NCI-H1092 treated with DMSO at 0.1 percent for 48 hours (cell line): ENCODE measurements at regions not wholly inside any gene's neighbourhood (a gene's known extent, or its start where the extent isn't known, plus 50 kb on each side); places are given as distances from the start of the nearest gene placed in this dataset.
"Not testable (repeated sequence)": the region's sequence is repeated elsewhere in the genome, so short reads cannot be mapped to it uniquely, and the experiment has no call there.

Experiments
- DNase-seq: peaks from one replicate; lab custom pipeline; 2025; lab: John Stamatoyannopoulos, UW

DNA sequence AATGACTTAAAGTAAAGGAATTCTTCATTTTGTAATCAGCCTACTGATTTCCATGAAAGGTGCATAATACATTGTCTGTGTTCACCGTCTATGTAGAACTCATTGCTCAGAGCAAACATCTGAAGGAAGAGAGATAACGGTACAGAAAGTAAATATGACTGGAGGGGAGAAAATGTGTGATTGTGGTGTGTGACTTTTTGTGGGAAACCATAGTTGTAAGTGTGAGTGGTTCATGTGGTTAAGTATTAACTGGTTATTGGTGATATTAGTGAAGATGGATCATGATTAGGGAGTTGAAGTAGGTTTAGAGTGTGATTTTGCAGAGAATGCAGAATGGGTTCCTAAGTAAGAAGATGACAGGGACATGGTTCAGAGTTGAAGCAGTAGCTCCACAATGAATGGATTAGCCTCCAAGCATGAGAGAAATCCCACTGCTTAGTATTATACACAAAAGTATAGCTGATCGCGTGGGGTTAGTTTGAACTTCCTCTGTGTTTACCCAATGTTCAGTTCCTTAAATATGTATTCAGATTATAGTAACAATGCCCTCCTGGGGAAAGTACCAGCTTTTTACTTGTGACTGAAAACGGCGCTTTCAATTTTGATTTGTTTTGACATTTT lies 368.9 kb downstream of the UTRN start:
- no peak for DNase-seq

DNA sequence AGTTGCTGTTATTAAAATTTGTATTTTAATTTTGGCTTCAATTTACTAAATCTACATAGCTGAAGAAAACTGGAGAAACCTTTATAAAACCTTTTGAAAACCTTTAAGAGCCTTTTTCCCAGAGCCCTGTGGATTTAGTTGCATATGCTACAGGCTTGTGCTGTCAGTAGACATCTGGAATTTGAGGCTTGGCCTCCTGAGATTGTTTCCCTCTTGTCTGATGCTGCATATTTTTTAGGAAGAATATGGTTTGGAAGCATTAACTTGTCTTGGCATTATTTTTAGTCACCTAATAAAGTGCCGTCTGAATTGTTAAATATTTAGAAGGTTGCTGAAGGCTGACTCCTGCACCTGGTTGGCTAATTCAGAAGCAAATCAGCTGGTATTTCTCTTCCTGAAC lies 369.4 kb downstream of the UTRN start:
- no peak for DNase-seq

GRCh38 chr6:144655376-144655775 lies 370.2 kb downstream of the UTRN start:
- no peak for DNase-seq

- peak; percentile 9 for DNase-seq
These were observed 372.6 kb downstream of the UTRN start for GRCh38 chr6:144657691-144658090.

GRCh38 chr6:144659202-144660182 lies 374.4 kb downstream of the UTRN start:
- no peak for DNase-seq

DNA sequence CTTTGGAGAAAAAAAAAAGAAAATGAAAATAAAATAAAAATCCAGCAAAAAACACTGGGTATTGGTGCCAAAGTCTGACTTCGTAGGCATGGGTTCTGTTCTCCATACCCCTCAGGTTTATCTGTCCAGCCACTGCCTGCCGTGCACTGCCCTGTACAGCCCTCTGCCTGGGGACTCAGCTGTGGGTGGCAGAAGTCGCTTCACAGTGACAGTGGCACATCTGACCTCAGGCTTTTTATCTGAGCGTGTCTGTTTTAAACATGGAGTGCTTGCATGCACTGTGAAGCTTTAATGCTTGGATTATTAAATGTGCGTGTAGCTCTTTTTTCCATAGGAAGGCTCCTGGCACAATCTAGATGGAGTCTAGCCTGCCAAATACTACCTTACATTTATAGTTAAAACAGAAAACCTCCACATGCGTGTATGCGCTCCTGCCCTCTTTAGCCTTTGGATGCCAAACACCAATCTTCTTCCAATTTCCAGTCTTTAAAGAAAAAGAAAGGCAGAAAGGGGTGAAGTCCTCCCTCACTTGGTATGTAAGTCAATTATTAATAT lies 375.5 kb downstream of the UTRN start:
- no peak for DNase-seq

- no peak for DNase-seq
These were observed 376.1 kb downstream of the UTRN start for GRCh38 chr6:144661116-144661806.

- no peak for DNase-seq
These were observed 377.8 kb downstream of the UTRN start for GRCh38 chr6:144662812-144663365.

GRCh38 chr6:144664281-144664680 lies 379.1 kb downstream of the UTRN start:
- DNase-seq = no peak

DNA sequence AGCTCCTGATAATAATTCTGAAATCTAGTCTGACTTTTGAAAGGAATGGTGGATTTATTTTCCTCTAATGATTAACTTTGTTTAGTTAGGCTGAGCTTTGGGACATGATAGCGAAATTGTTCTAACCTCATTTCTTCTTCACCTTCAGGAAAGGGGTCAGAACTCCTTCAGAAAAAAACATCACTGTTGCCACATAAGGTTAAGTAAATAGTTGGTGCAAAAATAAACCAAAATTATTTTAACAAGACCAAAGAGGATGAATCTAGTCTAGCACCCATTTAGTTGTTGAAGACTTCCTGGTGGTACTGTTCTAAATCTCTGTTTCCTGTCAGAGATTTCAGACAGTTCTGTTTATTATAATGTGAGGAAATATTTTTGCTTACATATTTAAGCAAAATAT lies 379.8 kb downstream of the UTRN start:
- no peak for DNase-seq

GRCh38 chr6:144665932-144666450 lies 380.9 kb downstream of the UTRN start:
- no peak for DNase-seq

DNA sequence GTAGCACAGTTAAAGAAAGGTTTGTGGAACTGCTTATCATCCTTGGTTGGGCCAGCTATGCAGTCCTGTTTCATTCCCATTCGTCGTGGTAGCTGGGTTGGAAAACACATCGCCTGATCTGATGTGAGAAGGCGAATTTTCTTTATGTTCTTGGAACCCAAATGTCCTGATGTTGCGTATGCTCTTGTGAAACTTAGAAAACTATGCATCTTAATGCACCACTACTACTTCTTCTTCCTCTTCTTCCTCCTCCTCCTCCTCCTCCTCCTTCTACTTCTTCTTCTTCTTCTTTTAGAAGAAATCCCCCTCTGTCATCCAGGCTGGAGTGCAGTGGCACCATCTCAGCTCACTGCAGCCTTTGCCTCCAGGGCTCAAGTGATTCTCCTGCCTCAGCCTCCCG lies 381.6 kb downstream of the UTRN start:
- DNase-seq = no peak

- no peak for DNase-seq
These were observed 382.7 kb downstream of the UTRN start for GRCh38 chr6:144667532-144668503.

DNA sequence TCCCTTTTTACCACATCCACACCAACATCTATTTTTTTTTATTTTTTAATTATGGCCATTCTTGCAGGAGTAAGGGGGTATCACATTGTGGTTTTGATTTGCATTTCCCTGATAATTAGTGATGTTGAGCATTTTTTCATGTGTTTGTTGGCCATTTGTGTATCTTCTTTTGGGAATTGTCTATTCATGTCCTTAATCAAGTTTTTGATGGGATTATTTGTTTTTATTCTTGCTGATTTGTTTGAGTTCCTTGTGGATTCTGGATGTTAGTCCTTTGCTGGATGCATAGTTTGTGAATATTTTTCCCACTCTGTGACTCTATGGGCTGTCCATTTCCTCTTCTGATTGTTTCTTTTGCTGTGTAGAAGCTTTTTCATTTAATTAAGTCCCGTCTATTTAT lies 385.1 kb downstream of the UTRN start:
- DNase-seq = not testable (repeated sequence)

GRCh38 chr6:144673807-144674206 lies 388.7 kb downstream of the UTRN start:
- no peak for DNase-seq

DNA sequence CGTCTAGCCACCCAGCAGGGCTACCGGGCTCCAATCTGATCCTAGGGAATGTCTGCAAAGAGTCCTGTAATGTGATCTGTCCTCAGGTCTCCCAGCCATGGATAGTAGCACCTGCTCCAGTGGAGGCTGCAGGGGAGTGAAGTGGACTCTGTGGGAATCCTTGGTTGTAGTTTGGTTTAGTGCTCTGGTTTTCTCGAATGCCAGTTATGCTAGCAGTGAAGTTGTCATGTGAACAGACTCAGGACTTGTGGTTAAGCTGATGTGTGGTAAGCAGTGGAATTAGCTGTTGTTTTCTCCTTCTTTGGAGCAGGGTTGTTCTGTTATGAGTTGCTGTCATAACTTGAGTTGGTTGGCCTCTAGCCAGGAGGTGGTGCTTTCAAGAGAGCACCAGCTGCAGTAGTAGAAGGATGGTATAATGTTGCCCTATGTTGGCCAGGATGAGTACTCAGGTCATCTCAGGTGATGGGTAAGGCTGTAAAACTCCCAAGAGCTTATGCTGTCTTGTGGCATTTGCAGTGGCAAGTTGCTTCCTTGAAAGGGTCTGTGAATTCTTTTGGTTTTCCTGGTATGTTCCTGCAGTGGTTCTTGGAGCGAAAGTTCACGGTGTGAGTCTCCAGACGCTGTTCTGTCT lies 390.2 kb downstream of the UTRN start:
- DNase-seq = no peak

DNA sequence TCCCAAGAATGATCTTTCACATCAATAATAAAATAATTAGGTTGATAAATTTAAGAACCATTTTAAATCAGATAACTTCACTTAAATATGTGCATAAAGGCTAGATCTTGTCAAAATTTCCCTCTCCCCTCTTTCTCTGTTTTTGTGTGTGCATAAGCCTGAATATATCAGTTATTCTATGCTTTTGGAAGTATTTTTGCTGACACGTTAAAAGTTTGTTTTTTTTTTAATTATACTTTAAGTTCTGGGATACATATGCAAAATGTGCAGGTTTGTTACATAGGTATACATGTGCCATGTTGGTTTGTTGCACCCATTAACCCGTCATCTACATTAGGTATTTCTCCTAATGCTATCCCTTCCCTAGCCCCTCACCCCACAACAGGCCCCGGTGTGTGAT lies 391.2 kb downstream of the UTRN start:
- DNase-seq = not testable (repeated sequence)

DNA sequence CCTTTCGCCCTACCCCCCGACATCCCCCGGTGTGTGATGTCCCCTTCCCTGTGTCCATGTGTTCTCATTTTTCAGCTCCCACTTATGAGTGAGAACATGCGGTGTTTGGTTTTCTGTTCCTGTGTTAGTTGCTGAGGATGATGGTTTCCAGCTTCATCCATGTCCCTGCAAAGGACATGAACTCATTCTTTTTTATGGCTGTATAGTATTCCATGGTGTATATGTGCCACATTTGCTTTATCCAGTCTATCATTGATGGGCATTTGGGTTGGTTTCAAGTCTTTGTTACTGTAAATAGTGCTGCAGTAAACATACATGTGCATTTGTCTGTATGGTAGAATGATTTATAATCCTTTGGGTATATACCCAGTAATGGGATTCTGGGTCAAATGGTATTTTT lies 392.1 kb downstream of the UTRN start:
- DNase-seq = not testable (repeated sequence)

DNA sequence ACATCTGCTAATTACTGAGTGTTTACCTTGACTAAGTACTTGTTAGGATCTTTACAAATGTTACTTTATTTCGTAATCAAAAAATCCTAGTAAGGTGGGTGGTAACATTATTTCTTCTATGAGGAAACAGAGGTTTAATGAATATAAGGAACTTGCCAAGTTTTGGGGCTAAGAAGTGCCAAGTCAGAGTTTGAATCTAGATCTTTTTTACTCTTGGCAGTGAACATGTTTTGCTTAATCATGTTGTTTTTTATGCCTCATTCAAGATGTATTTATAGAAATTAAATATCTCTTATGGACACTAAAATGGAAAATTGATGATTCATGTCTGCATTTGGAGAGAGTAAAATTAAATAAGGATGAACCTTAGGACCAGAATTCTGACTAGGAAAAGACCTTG lies 393.7 kb downstream of the UTRN start:
- DNase-seq = no peak

DNA sequence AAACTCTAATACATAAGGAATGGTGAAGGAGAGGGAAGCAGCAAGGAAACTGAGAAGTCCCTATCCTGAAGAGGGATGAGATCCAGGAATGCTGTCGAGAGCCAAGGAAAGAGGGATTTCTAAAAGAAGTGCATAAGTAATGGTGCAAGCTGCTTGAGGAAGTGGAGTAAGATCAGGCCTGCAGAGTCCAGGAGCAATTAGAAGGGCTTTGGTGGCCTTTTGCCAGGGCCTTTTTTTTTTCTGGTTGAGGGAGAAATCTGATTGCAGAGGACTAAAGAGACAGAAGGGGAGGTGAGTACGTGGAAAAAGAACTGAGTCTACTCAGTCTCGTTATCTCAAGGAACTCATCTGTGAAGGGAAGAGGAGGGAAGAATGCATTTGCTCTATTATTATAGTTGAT lies 396.2 kb downstream of the UTRN start:
- no peak for DNase-seq
